ENCODE measurements at regions not wholly inside any gene's neighbourhood (a gene's known extent, or its start where the extent isn't known, plus 50 kb on each side); places are given as distances from the start of the nearest gene placed in this dataset.

DNA sequence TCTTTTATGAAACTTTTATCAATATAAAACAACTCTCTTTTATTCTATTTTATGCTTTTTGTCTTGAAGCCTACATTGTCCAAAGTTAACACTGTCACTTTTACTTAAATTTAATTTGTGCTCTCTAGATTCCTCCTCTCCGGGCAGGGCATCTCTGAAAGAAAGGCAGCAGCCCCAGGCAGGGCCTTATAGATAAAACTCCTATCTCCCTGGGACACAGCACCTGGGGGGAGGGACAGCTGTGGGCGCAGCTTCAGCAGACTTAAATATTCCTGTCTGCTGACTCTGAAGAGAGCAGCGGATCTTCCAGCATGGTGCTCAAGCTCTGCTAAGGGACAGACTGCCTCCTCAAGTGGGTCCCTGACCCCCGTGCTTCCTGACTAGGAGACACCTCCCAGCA is 447.7 kb upstream of the FANCL start:
- H3K79me2 ChIP-seq (replicated peaks; ENCODE audit: insufficient read depth, low read length), result no peaks in the 10 kb centered on the region
- H3K27ac ChIP-seq (ENCODE audit: low read length), result no peak overlapping the region
- no peak overlapping the region for H3K4me3 ChIP-seq (ENCODE audit: low read length)
- no peak overlapping the region for H3K4me2 ChIP-seq (ENCODE audit: low read length)
- H2AFZ ChIP-seq (ENCODE audit: low read depth, low read length), result no peak overlapping the region
- no peak for TF ChIP-seq POLR2AphosphoS5 (IDR thresholded peaks at IDR 0.05)
- TF ChIP-seq, protein P1, sequence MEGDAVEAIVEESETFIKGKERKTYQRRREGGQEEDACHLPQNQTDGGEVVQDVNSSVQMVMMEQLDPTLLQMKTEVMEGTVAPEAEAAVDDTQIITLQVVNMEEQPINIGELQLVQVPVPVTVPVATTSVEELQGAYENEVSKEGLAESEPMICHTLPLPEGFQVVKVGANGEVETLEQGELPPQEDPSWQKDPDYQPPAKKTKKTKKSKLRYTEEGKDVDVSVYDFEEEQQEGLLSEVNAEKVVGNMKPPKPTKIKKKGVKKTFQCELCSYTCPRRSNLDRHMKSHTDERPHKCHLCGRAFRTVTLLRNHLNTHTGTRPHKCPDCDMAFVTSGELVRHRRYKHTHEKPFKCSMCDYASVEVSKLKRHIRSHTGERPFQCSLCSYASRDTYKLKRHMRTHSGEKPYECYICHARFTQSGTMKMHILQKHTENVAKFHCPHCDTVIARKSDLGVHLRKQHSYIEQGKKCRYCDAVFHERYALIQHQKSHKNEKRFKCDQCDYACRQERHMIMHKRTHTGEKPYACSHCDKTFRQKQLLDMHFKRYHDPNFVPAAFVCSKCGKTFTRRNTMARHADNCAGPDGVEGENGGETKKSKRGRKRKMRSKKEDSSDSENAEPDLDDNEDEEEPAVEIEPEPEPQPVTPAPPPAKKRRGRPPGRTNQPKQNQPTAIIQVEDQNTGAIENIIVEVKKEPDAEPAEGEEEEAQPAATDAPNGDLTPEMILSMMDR (IDR thresholded peaks at IDR 0.05; ENCODE audit: poor library complexity, severe bottlenecking), result no peak
- no peak for TF ChIP-seq EZH2 (IDR thresholded peaks at IDR 0.05; ENCODE audit: borderline replicate concordance, insufficient read depth, low read length, poor library complexity, severe bottlenecking)
- H3K9me2 ChIP-seq (ENCODE audit: insufficient read depth, low read length), result no peaks in the 10 kb centered on the region
- no peaks in the 10 kb centered on the region for H3K9me3 ChIP-seq (ENCODE audit: low read length)
- H3F3A ChIP-seq (ENCODE audit: insufficient read depth, low read length, poor library complexity, severe bottlenecking), result no peaks in the 10 kb centered on the region
- no peak overlapping the region for H3K9ac ChIP-seq (ENCODE audit: low read length)
- no peaks in the 10 kb centered on the region for H3K36me3 ChIP-seq (ENCODE audit: insufficient read depth, low read length)
- H4K20me1 ChIP-seq (ENCODE audit: insufficient read depth), result no peaks in the 10 kb centered on the region
- H3K27me3 ChIP-seq (ENCODE audit: insufficient read depth, low read depth, low read length), result no peaks in the 10 kb centered on the region

DNA sequence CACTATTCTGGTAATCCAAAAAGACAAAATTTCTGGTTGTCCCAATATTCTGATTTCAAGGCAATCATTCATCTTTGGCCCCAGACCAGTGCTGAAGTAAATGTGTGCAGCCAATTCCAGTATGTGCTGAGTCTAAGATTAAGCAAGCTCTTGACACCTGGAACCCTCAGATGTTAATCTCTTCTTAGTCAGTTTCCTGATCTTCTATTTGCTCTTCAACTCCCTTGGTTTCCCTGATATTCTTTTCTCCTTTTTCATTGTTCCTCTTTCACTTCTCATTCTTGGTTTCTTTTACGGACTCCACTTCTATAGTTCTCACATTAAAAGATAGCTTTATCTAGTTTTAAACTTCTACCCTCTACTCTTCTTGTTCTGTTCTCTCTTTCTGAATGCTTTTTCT is 445.7 kb upstream of the FANCL start:
- Histone ChIP-seq H3F3A (ENCODE audit: insufficient read depth, low read length, poor library complexity, severe bottlenecking) (no peaks in the 10 kb centered on the region), H3K79me2 (replicated peaks; ENCODE audit: insufficient read depth, low read length) (no peaks in the 10 kb centered on the region), H3K27me3 (ENCODE audit: insufficient read depth, low read depth, low read length) (no peaks in the 10 kb centered on the region), H3K27ac (ENCODE audit: low read length) (no peak overlapping the region), H3K4me2 (ENCODE audit: low read length) (no peak overlapping the region), H4K20me1 (ENCODE audit: insufficient read depth) (no peaks in the 10 kb centered on the region), H2AFZ (ENCODE audit: low read depth, low read length) (no peak overlapping the region), H3K9ac (ENCODE audit: low read length) (no peak overlapping the region), H3K9me3 (ENCODE audit: low read length) (no peaks in the 10 kb centered on the region), H3K4me3 (ENCODE audit: low read length) (no peak overlapping the region), H3K9me2 (ENCODE audit: insufficient read depth, low read length) (no peaks in the 10 kb centered on the region), H3K36me3 (ENCODE audit: insufficient read depth, low read length) (no peaks in the 10 kb centered on the region)
- TF ChIP-seq, protein P2, sequence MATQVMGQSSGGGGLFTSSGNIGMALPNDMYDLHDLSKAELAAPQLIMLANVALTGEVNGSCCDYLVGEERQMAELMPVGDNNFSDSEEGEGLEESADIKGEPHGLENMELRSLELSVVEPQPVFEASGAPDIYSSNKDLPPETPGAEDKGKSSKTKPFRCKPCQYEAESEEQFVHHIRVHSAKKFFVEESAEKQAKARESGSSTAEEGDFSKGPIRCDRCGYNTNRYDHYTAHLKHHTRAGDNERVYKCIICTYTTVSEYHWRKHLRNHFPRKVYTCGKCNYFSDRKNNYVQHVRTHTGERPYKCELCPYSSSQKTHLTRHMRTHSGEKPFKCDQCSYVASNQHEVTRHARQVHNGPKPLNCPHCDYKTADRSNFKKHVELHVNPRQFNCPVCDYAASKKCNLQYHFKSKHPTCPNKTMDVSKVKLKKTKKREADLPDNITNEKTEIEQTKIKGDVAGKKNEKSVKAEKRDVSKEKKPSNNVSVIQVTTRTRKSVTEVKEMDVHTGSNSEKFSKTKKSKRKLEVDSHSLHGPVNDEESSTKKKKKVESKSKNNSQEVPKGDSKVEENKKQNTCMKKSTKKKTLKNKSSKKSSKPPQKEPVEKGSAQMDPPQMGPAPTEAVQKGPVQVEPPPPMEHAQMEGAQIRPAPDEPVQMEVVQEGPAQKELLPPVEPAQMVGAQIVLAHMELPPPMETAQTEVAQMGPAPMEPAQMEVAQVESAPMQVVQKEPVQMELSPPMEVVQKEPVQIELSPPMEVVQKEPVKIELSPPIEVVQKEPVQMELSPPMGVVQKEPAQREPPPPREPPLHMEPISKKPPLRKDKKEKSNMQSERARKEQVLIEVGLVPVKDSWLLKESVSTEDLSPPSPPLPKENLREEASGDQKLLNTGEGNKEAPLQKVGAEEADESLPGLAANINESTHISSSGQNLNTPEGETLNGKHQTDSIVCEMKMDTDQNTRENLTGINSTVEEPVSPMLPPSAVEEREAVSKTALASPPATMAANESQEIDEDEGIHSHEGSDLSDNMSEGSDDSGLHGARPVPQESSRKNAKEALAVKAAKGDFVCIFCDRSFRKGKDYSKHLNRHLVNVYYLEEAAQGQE (IDR thresholded peaks at IDR 0.05; ENCODE audit: borderline replicate concordance), result no peak
- TF ChIP-seq SMC3 (conservative IDR thresholded peaks at IDR 0.05; ENCODE audit: poor library complexity) (no peak), EP300 (conservative IDR thresholded peaks at IDR 0.05; ENCODE audit: poor library complexity, severe bottlenecking) (no peak), TAF1 (IDR thresholded peaks at IDR 0.05; ENCODE audit: low read depth) (no peak), POLR2AphosphoS5 (IDR thresholded peaks at IDR 0.05) (no peak), RAD21 (conservative IDR thresholded peaks at IDR 0.05) (no peak), MXI1 (conservative IDR thresholded peaks at IDR 0.05; ENCODE audit: poor library complexity, severe bottlenecking) (no peak), EZH2 (IDR thresholded peaks at IDR 0.05; ENCODE audit: borderline replicate concordance, insufficient read depth, low read length, poor library complexity, severe bottlenecking) (no peak)
- TF ChIP-seq, protein P1 (IDR thresholded peaks at IDR 0.05; ENCODE audit: poor library complexity, severe bottlenecking), result no peak
